Body of pancreas (tissue), 4 donors: ENCODE measurements at regions not wholly inside any gene's neighbourhood (a gene's known extent, or its start where the extent isn't known, plus 50 kb on each side); places are given as distances from the start of the nearest gene placed in this dataset.

ENCODE experiments used
- ATAC-seq: fragments of 150-250 bp; one replicate; pipeline ENCODE4 v1.9.1; 2016
- DNase-seq, 4 donors: peaks; one replicate each; pipeline ENCODE4 v3.0.0-alpha.2; 2019
- H3K27ac ChIP-seq, 4 donors: fragments of 200-600 bp; sonication (generic); 1 replicate in 3 of 4; 2 replicates in 1 of 4; pipeline versions ENCODE4 v1.5.1 to v1.6.1; 2016 to 2019; ENCODE audit warnings: mild to moderate bottlenecking in 1 of 4, mixed read lengths in 1 of 4, moderate library complexity in 1 of 4
- H3K27me3 ChIP-seq, 2 donors: fragments of 200-600 bp; sonication (generic); one replicate each; pipeline ENCODE4 v1.6.0; 2016; ENCODE audit warnings: mild to moderate bottlenecking in 1 of 2
- H3K36me3 ChIP-seq, 2 donors: fragments of 200-600 bp; sonication (generic); replicated peaks in 1 of 2; 2 replicates each; pipeline ENCODE4 v1.5.1; 2016; ENCODE audit warnings: low read depth in 2 of 2; ENCODE audit not compliant: insufficient read depth in 1 of 2
- H3K4me1 ChIP-seq: fragments of 200-600 bp; sonication (generic); one replicate; pipeline ENCODE4 v1.6.0; 2016
- H3K4me3 ChIP-seq, 2 donors: fragments of 200-600 bp; sonication (generic); 1 replicate in 1 of 2; 2 replicates in 1 of 2; pipeline ENCODE4 v1.5.1; 2016 to 2019
- H3K9me3 ChIP-seq, 3 donors: fragments of 200-600 bp; sonication (generic); 1 replicate in 2 of 3; 2 replicates in 1 of 3; pipeline ENCODE4 v1.5.1; 2016
- CTCF ChIP-seq, 7 experiments: fragments of 450-650 bp in 4 of 7; fragments of 200-600 bp in 3 of 7; sonication (generic) in 3 of 7; IDR thresholded peaks; one replicate each; pipeline ENCODE4 v1.5.1; 2016 to 2019; ENCODE audit warnings: antibody characterized with exemption in 7 of 7
- POLR2A ChIP-seq, 3 donors: fragments of 450-650 bp; IDR thresholded peaks; one replicate each; pipeline ENCODE4 v1.6.1; 2016; ENCODE audit warnings: antibody characterized with exemption in 3 of 3, mild to moderate bottlenecking in 2 of 3
- WGBS, 2 donors: methylation state at CpG; one replicate each; pipeline ENCODE4 v1.1.5; 2017; 5-methylcytosine and 5-hydroxymethylcytosine counted together
- intact Hi-C: fragments of 100-400 bp; cut with DNase I; formaldehyde crosslinking; loops from one replicate; pipeline ENCODE4 v1.15.1; 2023

GRCh38 chr12:25787701-25788100, 170.8 kb upstream of the RASSF8 start:
- no peaks in the 10 kb centered on the region for H3K4me1 ChIP-seq
- intact Hi-C loops: no loop called here
- DNase-seq (no peak), ATAC-seq (no peak)
- no peak overlapping the region for H3K27ac ChIP-seq
- 72 to 73% methylated on average over 2 of the region's 2 CpGs for WGBS, 2 donors
- no peak for TF ChIP-seq POLR2A (IDR thresholded peaks at IDR 0.05)
- no peak for TF ChIP-seq CTCF (IDR thresholded peaks at IDR 0.05)
- no peaks in the 10 kb centered on the region for H3K27me3 ChIP-seq
- H3K9me3 ChIP-seq: no peaks in the 10 kb centered on the region
- H3K36me3 ChIP-seq: no peaks in the 10 kb centered on the region
- H3K4me3 ChIP-seq: no peak overlapping the region

- no peaks in the 10 kb centered on the region for H3K36me3 ChIP-seq
- no peak for DNase-seq
- intact Hi-C loops: no loop called here
- no peaks in the 10 kb centered on the region for H3K4me1 ChIP-seq
- TF ChIP-seq CTCF (IDR thresholded peaks at IDR 0.05): no peak
- no peak for TF ChIP-seq POLR2A (IDR thresholded peaks at IDR 0.05)
- 65 to 79% methylated on average over 1 of the region's 1 CpG for WGBS, 2 donors
- no peaks in the 10 kb centered on the region for H3K27me3 ChIP-seq
- H3K4me3 ChIP-seq: no peak overlapping the region
- no peak overlapping the region for H3K27ac ChIP-seq
- H3K9me3 ChIP-seq: no peaks in the 10 kb centered on the region
- ATAC-seq: no peak
Measured at GRCh38 chr12:25788707-25789442, 169.6 kb upstream of the RASSF8 start.

GRCh38 chr12:25789541-25789944, 168.9 kb upstream of the RASSF8 start:
- intact Hi-C loops: no loop called here
- no peaks in the 10 kb centered on the region for H3K4me1 ChIP-seq
- DNase-seq: no peak
- no peaks in the 10 kb centered on the region for H3K9me3 ChIP-seq
- 51 to 57% methylated on average over 4 of the region's 4 CpGs for whole genome bisulfite sequencing, 2 donors
- no peaks in the 10 kb centered on the region for H3K36me3 ChIP-seq
- H3K27ac ChIP-seq: no peak overlapping the region
- no peak overlapping the region for H3K4me3 ChIP-seq
- no peaks in the 10 kb centered on the region for H3K27me3 ChIP-seq
- TF ChIP-seq POLR2A (IDR thresholded peaks at IDR 0.05) (no peak), CTCF (IDR thresholded peaks at IDR 0.05) (no peak)
- no peak for ATAC-seq

GRCh38 chr12:25792031-25792430, 166.5 kb upstream of the RASSF8 start:
- 70 to 76% methylated on average over 1 of the region's 1 CpG for WGBS, 2 donors
- TF ChIP-seq CTCF (IDR thresholded peaks at IDR 0.05) (no peak), POLR2A (IDR thresholded peaks at IDR 0.05) (no peak)
- H3K9me3 ChIP-seq: no peaks in the 10 kb centered on the region
- no peak overlapping the region for H3K27ac ChIP-seq
- intact Hi-C loops: no loop called here
- no peaks in the 10 kb centered on the region for H3K4me1 ChIP-seq
- no peak for DNase-seq
- H3K4me3 ChIP-seq: no peak overlapping the region
- H3K27me3 ChIP-seq: no peaks in the 10 kb centered on the region
- ATAC-seq: no peak
- H3K36me3 ChIP-seq: no peaks in the 10 kb centered on the region

- TF ChIP-seq CTCF (IDR thresholded peaks at IDR 0.05) (no peak), POLR2A (IDR thresholded peaks at IDR 0.05) (no peak)
- H3K4me1 ChIP-seq: no peaks in the 10 kb centered on the region
- no peaks in the 10 kb centered on the region for H3K27me3 ChIP-seq
- H3K36me3 ChIP-seq: no peaks in the 10 kb centered on the region
- 76 to 83% methylated on average over 3 of the region's 3 CpGs for WGBS, 2 donors
- H3K9me3 ChIP-seq: no peaks in the 10 kb centered on the region
- H3K4me3 ChIP-seq: no peak overlapping the region
- intact Hi-C loops: no loop called here
- ATAC-seq (no peak), DNase-seq (no peak)
- no peak overlapping the region for H3K27ac ChIP-seq
Measured at GRCh38 chr12:25793196-25793595, 165.3 kb upstream of the RASSF8 start.
